Esophagus muscularis mucosa (tissue), 4 donors: ENCODE measurements at regions not wholly inside any gene's neighbourhood (a gene's known extent, or its start where the extent isn't known, plus 50 kb on each side); places are given as distances from the start of the nearest gene placed in this dataset.

Experiments
- CTCF ChIP-seq, 3 experiments: fragments of 200-600 bp in 2 of 3; fragments of 450-650 bp in 1 of 3; sonication (generic) in 2 of 3; IDR thresholded peaks; one replicate each; pipeline ENCODE4 v1.5.1; 2017 to 2019; ENCODE audit warnings: antibody characterized with exemption in 3 of 3, mild to moderate bottlenecking in 2 of 3, moderate library complexity in 1 of 3
- EP300 ChIP-seq: sonication (generic); formaldehyde crosslinking; IDR thresholded peaks from one replicate; pipeline ENCODE4 v1.6.1; 2017; ENCODE audit warnings: antibody characterized with exemption
- POLR2A ChIP-seq: fragments of 450-650 bp; IDR thresholded peaks from one replicate; pipeline ENCODE4 v1.6.1; 2017; ENCODE audit warnings: antibody characterized with exemption, moderate library complexity, mild to moderate bottlenecking, low read depth
- POLR2AphosphoS5 ChIP-seq, 2 donors: sonication (generic); formaldehyde crosslinking; IDR thresholded peaks; one replicate each; pipeline ENCODE4 v1.6.1; 2017; ENCODE audit warnings: antibody characterized with exemption in 2 of 2

GRCh38 chr4:1522606-1523005 lies 116.4 kb upstream of the NKX1-1 start:
- no peak for TF ChIP-seq CTCF (IDR thresholded peaks at IDR 0.05)
- no peak for TF ChIP-seq EP300
- no peak for TF ChIP-seq POLR2A
- TF ChIP-seq POLR2AphosphoS5 (IDR thresholded peaks at IDR 0.05), result no peak
